H1 (cell line): ENCODE measurements at regions not wholly inside any gene's neighbourhood (a gene's known extent, or its start where the extent isn't known, plus 50 kb on each side); places are given as distances from the start of the nearest gene placed in this dataset.

ENCODE experiments used
- BRCA1 ChIP-seq: IDR thresholded peaks from 2 replicates; pipeline ENCODE4 v1.6.1; 2012; ENCODE audit warnings: low read depth, low read length, improper control_type of control experiment
- RNF2 ChIP-seq: fragments of 200-900, 300-1000 bp; sonication (generic); IDR thresholded peaks from 2 replicates; pipeline ENCODE4 v1.7.1; 2016; ENCODE audit warnings: borderline replicate concordance, low read depth, mild to moderate bottlenecking, antibody characterized with exemption, low read length; ENCODE audit not compliant: poor library complexity, severe bottlenecking; ENCODE audit errors: missing control alignments
- RXRA ChIP-seq: IDR thresholded peaks from 2 replicates; pipeline ENCODE4 v1.6.1; 2011; ENCODE audit warnings: low read depth, mild to moderate bottlenecking, low read length, moderate library complexity; ENCODE audit not compliant: insufficient read depth
- SIRT6 ChIP-seq: IDR thresholded peaks from one replicate; pipeline ENCODE4 v1.7.1; 2012; ENCODE audit warnings: low read length, inconsistent platforms
- SRF ChIP-seq: IDR thresholded peaks from 2 replicates; pipeline ENCODE4 v1.6.1; 2011; ENCODE audit warnings: mild to moderate bottlenecking, low read depth, low read length, moderate library complexity
- TBP ChIP-seq: IDR thresholded peaks from 2 replicates; pipeline ENCODE4 v1.6.1; 2011; ENCODE audit warnings: low read depth, low read length, improper control_type of control experiment
- TCF12 ChIP-seq: IDR thresholded peaks from 2 replicates; pipeline ENCODE4 v1.6.1; 2011; ENCODE audit warnings: low read depth, mild to moderate bottlenecking, low read length

DNA sequence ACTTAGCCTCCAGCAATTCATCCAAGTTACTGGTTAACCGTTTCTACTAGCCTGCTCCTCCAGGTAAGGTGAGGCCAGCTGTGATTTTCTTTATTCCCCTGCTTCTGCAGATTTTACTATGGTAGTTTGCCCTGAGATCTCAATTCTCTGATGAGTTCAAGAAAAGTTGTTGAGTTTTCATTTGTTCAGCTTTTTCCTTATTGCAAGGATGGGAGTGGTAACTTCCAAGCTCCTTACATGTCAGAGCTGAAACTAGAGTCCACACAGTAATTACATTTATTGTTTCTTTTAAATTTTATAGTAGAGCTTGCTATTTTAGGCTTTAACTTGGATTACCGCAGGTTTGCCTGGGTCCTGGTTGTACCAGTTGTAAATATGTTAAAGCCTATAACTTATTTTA, 76.9 kb upstream of the ZRANB2 start (continued):
- TF ChIP-seq BRCA1 (no peak), SIRT6 (no peak), RXRA (no peak), TCF12 (no peak), TBP (no peak), RNF2 (no peak), SRF (no peak)
- TF ChIP-seq, all 59 proteins: peak for 0
